NT2/D1 (cell line): ENCODE measurements at regions not wholly inside any gene's neighbourhood (a gene's known extent, or its start where the extent isn't known, plus 50 kb on each side); places are given as distances from the start of the nearest gene placed in this dataset.

ENCODE experiments used
- SUZ12 ChIP-seq: IDR thresholded peaks from 2 replicates; pipeline ENCODE4 v1.6.1; 2011; ENCODE audit not compliant: insufficient read length, insufficient read depth; ENCODE audit errors: extremely low read depth
- YY1 ChIP-seq: IDR thresholded peaks from 2 replicates; pipeline ENCODE4 v1.6.1; 2011; ENCODE audit not compliant: insufficient read length, insufficient read depth
- ZNF274 ChIP-seq: IDR thresholded peaks from 2 replicates; pipeline ENCODE4 v1.6.1; 2011; ENCODE audit warnings: mild to moderate bottlenecking, low read depth, low read length

- no peak for TF ChIP-seq YY1
- no peak for TF ChIP-seq SUZ12
- no peak for TF ChIP-seq ZNF274
These were observed 193.9 kb upstream of the KCNG1 start for GRCh38 chr20:51216850-51217249.
